Cardiac fibroblast (primary cell): ENCODE measurements at regions not wholly inside any gene's neighbourhood (a gene's known extent, or its start where the extent isn't known, plus 50 kb on each side); places are given as distances from the start of the nearest gene placed in this dataset.

Experiments used
- DNase-seq, 2 donors: peaks; one replicate each; pipeline versions ENCODE4 v3.0.0 to v3.0.0-alpha.2; 2010; ENCODE audit warnings: low read depth in 2 of 2
- H3K4me3 ChIP-seq, 2 donors: replicated peaks in 1 of 2; 1 replicate in 1 of 2; 2 replicates in 1 of 2; pipeline ENCODE4 v1.5.1; 2011; ENCODE audit warnings: low read depth in 2 of 2, low read length in 2 of 2, mild to moderate bottlenecking in 2 of 2, moderate library complexity in 1 of 2
- TF ChIP-seq, protein P1 (sequence below): IDR thresholded peaks from one replicate; pipeline ENCODE4 v1.5.1; 2011; ENCODE audit warnings: low read depth, mild to moderate bottlenecking, low read length, inconsistent platforms

DNA sequence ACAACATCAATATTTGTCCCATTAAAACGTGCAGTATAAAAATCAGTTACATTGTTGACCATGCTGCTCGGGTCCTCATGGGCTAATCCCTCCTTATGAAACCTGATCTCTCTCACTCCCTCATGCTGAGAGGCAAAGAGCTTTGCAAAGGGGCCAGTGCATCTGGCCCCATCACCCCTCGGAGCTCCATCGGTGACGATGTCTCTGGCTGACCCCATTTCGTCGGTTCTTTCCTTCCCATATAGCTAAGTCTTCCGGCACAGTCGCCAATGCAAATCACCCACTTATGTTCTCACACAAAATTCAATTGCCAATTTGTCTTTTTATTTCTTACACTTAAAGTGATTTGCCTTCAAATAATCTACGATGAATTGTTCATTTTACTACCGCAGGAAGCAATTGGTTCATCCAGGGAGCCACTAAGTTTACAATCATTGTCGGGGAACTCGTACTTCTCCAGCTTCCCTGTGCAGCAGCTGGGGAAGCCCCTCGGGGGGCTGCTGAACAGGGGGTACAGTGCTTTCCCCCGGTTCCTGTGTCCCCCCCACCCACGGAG lies 199.8 kb upstream of the CDH4 start:
- H3K4me3 ChIP-seq = no peak overlapping the region
- TF ChIP-seq, protein P1, sequence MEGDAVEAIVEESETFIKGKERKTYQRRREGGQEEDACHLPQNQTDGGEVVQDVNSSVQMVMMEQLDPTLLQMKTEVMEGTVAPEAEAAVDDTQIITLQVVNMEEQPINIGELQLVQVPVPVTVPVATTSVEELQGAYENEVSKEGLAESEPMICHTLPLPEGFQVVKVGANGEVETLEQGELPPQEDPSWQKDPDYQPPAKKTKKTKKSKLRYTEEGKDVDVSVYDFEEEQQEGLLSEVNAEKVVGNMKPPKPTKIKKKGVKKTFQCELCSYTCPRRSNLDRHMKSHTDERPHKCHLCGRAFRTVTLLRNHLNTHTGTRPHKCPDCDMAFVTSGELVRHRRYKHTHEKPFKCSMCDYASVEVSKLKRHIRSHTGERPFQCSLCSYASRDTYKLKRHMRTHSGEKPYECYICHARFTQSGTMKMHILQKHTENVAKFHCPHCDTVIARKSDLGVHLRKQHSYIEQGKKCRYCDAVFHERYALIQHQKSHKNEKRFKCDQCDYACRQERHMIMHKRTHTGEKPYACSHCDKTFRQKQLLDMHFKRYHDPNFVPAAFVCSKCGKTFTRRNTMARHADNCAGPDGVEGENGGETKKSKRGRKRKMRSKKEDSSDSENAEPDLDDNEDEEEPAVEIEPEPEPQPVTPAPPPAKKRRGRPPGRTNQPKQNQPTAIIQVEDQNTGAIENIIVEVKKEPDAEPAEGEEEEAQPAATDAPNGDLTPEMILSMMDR = no peak
- DNase-seq = no peak

GRCh38 chr20:61052776-61053442 lies 199.2 kb upstream of the CDH4 start:
- DNase-seq = no peak
- no peak overlapping the region for H3K4me3 ChIP-seq
- TF ChIP-seq, protein P1 = no peak

DNA sequence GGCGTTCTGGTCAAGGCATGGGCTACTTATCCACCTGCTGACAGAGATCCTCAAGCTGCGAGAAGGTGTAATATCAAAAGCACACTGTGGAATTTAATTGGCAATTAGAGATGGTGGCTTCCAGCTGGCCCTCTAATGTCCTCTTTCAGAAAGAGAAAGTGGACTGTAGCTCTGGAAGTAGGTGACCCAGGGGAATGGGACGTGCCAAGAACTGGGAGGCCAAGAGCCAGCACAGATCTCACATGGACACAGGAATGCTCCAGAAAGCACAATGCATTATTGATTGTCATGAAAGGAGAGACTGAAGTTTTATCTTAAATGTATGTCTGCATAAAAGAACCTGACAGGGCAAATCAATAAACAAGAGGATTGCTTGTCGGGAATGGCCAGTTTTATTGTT lies 198.6 kb upstream of the CDH4 start:
- TF ChIP-seq, protein P1 = no peak
- no peak for DNase-seq
- H3K4me3 ChIP-seq = no peak overlapping the region

DNA sequence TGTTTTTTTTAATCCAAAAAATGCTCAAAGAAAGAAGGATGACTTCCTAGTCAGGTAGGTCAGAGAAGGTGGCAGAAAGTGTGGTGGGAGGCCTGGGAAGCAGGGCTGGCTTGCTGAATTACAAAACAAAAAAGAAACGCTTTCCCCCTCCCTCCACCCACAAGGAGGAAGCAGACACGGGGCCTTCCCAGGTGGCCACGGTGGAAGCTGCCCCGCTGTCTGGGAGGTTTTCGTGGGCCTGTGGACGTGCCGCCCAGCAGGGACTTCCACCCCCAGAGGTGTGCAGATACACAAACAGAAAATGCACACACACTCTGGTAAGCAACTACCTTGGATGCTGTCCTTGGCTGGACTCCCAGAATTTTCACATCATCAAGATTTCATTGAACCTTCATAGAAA lies 198.2 kb upstream of the CDH4 start:
- DNase-seq = no peak
- TF ChIP-seq, protein P1 = no peak
- H3K4me3 ChIP-seq = no peak overlapping the region

DNA sequence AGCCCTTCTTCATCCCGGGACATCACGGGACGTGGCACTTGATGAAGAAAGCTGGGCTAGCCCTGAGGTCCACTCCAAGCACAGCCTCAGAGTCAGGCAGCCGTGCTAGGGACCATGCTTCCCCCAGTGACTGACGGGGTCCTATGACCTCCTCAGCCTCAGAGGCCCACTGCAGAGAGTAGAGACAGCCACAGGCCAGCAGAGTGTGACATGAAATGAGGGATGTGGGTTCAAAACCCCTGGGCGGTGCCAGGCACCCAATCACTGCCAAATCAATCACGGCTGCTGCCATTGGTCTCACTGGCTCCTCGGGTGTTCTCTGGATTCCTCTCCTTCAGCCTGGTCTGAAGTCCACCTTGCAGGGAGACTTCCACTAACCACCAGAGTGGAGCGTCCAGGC lies 197.7 kb upstream of the CDH4 start:
- no peak overlapping the region for H3K4me3 ChIP-seq
- TF ChIP-seq, protein P1 = no peak
- no peak for DNase-seq

DNA sequence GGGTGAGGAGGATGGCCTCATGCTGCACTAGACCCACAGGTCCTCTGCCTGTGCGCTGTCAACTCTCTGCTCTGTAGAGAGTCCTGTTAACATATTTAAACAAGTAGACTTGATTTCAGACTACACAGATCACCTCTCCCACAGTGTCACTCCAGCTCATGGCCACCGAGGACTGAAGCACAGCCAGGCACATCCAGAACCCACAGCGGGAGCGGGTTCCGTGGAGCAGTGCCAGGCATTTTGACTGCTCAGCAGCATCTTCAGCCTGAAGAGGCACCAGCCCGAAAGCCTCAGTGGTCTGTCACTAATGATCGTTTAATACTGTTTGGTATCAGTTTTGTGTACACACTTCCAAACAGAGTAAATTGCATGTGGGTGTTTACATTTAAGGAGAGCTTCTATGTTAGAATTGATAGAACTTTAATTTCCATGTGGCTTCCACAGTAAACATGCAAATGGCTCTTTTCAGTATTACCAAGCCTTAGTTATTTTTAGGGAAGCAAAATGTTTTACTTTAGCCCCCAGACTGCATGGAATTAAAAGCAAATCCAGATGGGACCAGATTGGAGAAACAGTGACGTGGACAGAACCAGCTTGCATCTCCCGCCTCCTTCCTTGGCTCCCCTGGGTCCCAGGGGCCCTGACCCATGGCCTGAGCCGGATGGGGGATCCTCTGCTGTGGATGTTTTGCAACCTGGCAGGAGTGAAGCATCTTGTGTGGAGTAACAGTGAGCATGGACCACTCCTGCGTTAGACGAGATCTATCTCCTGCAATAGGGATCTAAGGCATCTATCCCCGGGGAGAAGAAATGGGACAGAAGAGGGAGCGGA lies 196.7 kb upstream of the CDH4 start:
- TF ChIP-seq, protein P1 = no peak
- H3K4me3 ChIP-seq = no peak overlapping the region
- no peak for DNase-seq
